ENCODE measurements at regions not wholly inside any gene's neighbourhood (a gene's known extent, or its start where the extent isn't known, plus 50 kb on each side); places are given as distances from the start of the nearest gene placed in this dataset.

GRCh38 chr2:82656420-82656819, 1802.7 kb downstream of the SUCLG1 start:
- Histone ChIP-seq H3K36me3 (ENCODE audit: control insufficient read depth, insufficient read depth, low read length) (no peaks in the 10 kb centered on the region), H3K27me3 (replicated peaks; ENCODE audit: control insufficient read depth, insufficient read depth, low read length) (no peaks in the 10 kb centered on the region), H3K4me3 (replicated peaks; ENCODE audit: low read depth, low read length) (no peak overlapping the region)
- no peak for TF ChIP-seq CTCF (IDR thresholded peaks at IDR 0.05; ENCODE audit: insufficient read depth, low read length, poor library complexity, severe bottlenecking)
- no peak for DNase-seq (ENCODE audit: extremely low read depth, insufficient read length)

GRCh38 chr2:82652117-82652516, 1807.0 kb downstream of the SUCLG1 start:
- Histone ChIP-seq H3K36me3 (ENCODE audit: control insufficient read depth, insufficient read depth, low read length) (no peaks in the 10 kb centered on the region), H3K27me3 (replicated peaks; ENCODE audit: control insufficient read depth, insufficient read depth, low read length) (no peaks in the 10 kb centered on the region), H3K4me3 (replicated peaks; ENCODE audit: low read depth, low read length) (no peak overlapping the region)
- DNase-seq (ENCODE audit: extremely low read depth, insufficient read length): no peak
- TF ChIP-seq CTCF (IDR thresholded peaks at IDR 0.05; ENCODE audit: insufficient read depth, low read length, poor library complexity, severe bottlenecking): no peak

GRCh38 chr2:82650038-82650437, 1809.0 kb downstream of the SUCLG1 start:
- no peak for DNase-seq (ENCODE audit: extremely low read depth, insufficient read length)
- TF ChIP-seq CTCF (IDR thresholded peaks at IDR 0.05; ENCODE audit: insufficient read depth, low read length, poor library complexity, severe bottlenecking): no peak
- no peaks in the 10 kb centered on the region for H3K27me3 ChIP-seq (replicated peaks; ENCODE audit: control insufficient read depth, insufficient read depth, low read length)

GRCh38 chr2:82641598-82642180, 1817.4 kb downstream of the SUCLG1 start:
- Histone ChIP-seq H3K36me3 (ENCODE audit: control insufficient read depth, insufficient read depth, low read length) (no peaks in the 10 kb centered on the region), H3K27me3 (replicated peaks; ENCODE audit: control insufficient read depth, insufficient read depth, low read length) (no peaks in the 10 kb centered on the region), H3K4me3 (replicated peaks; ENCODE audit: low read depth, low read length) (no peak overlapping the region)
- DNase-seq (ENCODE audit: extremely low read depth, insufficient read length): no peak
- no peak for TF ChIP-seq CTCF (IDR thresholded peaks at IDR 0.05; ENCODE audit: insufficient read depth, low read length, poor library complexity, severe bottlenecking)

More at GRCh38 chr2:82650038-82650437, 1809.0 kb downstream of the SUCLG1 start:
- H3K36me3 ChIP-seq (ENCODE audit: control insufficient read depth, insufficient read depth, low read length): no peaks in the 10 kb centered on the region
- H3K4me3 ChIP-seq (replicated peaks; ENCODE audit: low read depth, low read length): no peak overlapping the region

- no peak for DNase-seq (ENCODE audit: extremely low read depth, insufficient read length)
- Histone ChIP-seq H3K36me3 (ENCODE audit: control insufficient read depth, insufficient read depth, low read length) (no peaks in the 10 kb centered on the region), H3K27me3 (replicated peaks; ENCODE audit: control insufficient read depth, insufficient read depth, low read length) (no peaks in the 10 kb centered on the region), H3K4me3 (replicated peaks; ENCODE audit: low read depth, low read length) (no peak overlapping the region)
- TF ChIP-seq CTCF (IDR thresholded peaks at IDR 0.05; ENCODE audit: insufficient read depth, low read length, poor library complexity, severe bottlenecking): no peak
Observed at GRCh38 chr2:82636402-82637020, 1822.6 kb downstream of the SUCLG1 start.
